C4-2B (cell line): ENCODE measurements at regions not wholly inside any gene's neighbourhood (a gene's known extent, or its start where the extent isn't known, plus 50 kb on each side); places are given as distances from the start of the nearest gene placed in this dataset.

Source experiments
- H3K27ac ChIP-seq: fragments of 450-650 bp; 2 replicates; pipeline ENCODE4 v1.5.1; 2017
- ZFX ChIP-seq: fragments of 450-650 bp; IDR thresholded peaks from 2 replicates; pipeline ENCODE4 v1.6.1; 2017
- TF ChIP-seq, protein P1 (sequence below): fragments of 450-650 bp; conservative IDR thresholded peaks from 2 replicates; pipeline ENCODE4 v1.5.1; 2017; ENCODE audit warnings: mild to moderate bottlenecking

DNA sequence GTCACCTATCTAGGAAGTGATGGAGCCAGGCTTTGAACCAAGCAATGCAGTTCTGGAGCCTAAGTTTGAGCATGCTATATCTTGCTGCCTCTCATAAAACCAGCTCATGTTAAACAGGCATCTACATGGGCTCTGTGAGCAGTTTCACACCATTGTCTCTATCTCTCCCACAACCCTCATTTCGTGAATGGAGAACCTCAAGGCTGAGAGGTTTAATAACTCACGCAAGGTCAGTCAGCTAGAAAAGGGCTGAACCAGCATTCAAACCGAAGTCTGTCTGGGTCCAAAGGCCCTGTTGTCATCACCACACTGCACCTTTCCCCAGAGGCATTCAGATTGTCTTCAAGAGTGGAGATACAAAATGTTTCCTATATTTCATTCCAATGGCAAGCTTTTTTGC lies 369.2 kb downstream of the MID1IP1 start:
- TF ChIP-seq, protein P1, sequence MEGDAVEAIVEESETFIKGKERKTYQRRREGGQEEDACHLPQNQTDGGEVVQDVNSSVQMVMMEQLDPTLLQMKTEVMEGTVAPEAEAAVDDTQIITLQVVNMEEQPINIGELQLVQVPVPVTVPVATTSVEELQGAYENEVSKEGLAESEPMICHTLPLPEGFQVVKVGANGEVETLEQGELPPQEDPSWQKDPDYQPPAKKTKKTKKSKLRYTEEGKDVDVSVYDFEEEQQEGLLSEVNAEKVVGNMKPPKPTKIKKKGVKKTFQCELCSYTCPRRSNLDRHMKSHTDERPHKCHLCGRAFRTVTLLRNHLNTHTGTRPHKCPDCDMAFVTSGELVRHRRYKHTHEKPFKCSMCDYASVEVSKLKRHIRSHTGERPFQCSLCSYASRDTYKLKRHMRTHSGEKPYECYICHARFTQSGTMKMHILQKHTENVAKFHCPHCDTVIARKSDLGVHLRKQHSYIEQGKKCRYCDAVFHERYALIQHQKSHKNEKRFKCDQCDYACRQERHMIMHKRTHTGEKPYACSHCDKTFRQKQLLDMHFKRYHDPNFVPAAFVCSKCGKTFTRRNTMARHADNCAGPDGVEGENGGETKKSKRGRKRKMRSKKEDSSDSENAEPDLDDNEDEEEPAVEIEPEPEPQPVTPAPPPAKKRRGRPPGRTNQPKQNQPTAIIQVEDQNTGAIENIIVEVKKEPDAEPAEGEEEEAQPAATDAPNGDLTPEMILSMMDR = no peak
- TF ChIP-seq ZFX = no peak
- no peak overlapping the region for H3K27ac ChIP-seq

DNA sequence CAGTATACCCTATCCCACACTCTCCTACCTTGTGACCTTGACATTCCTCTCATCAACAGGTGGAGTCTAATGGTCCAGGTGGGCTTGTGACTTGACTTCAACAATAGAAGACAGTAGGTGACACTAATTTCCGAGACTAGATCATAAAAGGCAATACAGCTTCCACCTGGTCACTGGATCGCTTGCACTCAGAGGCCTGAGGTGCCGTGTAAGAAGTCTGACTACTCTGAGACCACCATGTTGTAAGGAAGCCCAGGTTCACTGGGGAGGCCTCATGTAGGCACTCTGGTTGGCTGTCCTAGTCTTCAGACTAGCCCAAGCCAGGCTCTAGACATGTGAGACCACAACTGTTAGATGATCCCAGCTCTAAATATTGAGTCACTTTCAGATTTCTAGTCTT lies 370.4 kb downstream of the MID1IP1 start:
- H3K27ac ChIP-seq = no peak overlapping the region
- TF ChIP-seq, protein P1 = no peak
- TF ChIP-seq ZFX = no peak

DNA sequence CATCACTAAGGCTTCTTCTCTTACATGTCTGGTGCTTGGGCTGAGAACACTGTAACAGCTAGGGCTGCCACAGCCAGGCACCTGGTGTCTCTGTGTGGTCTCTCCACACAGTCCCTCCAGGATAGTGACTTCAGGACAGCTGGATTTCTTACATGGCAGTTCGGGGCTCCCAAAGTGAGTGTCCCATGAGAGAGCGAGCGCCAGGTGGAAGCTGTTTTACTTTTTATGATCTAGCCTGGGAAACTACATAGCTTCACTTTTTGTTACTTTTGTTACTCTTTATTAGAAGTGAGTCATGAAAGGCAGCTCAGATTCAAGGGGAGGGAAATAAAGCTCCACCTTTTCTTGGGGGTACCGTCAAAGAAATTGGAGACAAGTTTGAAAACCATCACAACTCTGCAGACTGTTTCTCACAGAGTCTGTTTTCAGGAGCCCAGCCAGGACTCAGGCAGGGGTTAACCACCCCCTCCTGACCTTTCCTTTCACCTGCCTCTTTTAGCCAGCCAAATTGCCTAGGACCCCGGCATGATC lies 373.0 kb downstream of the MID1IP1 start:
- H3K27ac ChIP-seq = no peak overlapping the region
- no peak for TF ChIP-seq ZFX
- TF ChIP-seq, protein P1 = no peak

DNA sequence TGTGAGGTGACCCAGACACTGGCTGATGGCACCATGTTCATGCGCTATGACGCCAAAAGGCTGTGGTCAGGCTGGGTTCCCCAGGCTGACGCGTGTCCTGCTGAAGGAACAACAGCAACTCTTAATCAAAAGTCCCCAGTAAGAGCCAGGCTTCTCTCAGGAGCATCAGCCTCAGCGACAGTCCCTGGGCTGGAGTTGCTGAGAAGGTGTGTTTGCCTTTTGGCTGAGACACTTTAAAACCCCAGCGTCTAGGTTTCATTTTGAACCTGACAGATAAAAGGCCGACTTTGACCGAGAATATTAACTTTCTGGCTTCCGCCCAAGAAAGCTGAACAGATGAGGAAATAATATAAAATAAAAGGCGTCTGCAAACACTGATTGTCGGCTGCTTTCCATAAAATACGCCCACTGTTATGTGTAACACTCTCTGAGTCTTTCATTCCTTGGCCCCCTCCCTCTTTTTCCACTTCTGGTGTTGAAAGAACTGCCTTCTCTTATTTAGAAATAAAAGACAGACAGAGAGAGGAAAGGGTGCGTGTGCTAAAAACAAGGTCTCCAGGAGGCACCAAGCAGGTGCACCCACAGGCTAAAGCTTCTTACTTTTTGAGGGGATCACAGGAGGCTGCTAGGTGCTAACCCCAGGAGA lies 373.6 kb downstream of the MID1IP1 start:
- TF ChIP-seq, protein P1 = no peak
- no peak for TF ChIP-seq ZFX
- no peak overlapping the region for H3K27ac ChIP-seq

DNA sequence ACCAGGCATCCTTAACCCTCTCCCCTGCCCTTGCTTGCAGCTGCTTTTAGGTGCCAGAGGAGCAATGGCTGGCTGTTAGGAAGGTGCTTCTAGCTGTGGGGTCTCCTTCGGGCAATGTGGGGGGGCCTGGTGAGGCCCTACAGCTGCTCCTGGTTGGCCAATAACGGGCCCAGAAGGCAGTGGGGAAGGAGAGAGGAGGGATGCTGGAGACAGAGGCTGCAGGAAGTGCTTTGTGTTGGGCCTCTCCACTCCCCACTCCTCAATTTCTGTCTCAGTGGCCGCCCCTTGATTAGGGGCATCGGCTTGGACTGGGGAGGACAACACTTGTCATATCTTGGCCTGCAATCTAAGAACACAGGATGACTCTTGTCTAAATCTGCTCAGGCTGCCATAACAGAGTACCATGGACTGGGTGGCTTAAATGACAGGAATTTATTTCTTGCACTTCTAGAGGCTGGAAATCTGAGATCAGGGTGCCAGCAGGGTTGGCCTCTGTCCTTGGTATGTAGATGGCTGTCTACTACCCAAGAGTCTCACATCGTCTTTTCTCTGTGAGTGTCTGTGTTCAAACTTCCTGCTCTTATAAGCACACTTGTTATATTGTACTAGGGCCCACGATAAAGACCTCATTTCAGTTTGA lies 374.3 kb downstream of the MID1IP1 start:
- H3K27ac ChIP-seq = no peak overlapping the region
- no peak for TF ChIP-seq ZFX
- TF ChIP-seq, protein P1 = no peak

DNA sequence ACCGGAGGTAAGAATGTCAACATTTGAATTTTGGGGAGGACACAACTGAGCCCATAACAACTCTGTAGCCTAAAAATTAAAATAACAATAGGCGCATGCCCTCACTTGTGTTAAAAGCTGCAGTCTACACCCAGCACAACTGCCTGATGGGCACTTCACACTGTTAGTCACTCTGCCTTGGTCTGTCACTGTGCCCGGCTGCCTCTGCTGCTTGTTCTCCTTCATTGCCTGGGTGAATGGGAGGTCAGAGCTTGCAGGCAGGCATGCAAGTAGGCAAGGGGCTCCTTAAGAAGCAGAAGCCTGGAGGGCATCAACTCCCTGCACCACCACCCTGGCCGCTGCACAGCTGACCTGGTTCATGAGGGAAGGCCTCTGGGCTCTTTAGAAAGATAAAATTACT lies 374.8 kb downstream of the MID1IP1 start:
- no peak overlapping the region for H3K27ac ChIP-seq
- TF ChIP-seq, protein P1 = no peak
- no peak for TF ChIP-seq ZFX

DNA sequence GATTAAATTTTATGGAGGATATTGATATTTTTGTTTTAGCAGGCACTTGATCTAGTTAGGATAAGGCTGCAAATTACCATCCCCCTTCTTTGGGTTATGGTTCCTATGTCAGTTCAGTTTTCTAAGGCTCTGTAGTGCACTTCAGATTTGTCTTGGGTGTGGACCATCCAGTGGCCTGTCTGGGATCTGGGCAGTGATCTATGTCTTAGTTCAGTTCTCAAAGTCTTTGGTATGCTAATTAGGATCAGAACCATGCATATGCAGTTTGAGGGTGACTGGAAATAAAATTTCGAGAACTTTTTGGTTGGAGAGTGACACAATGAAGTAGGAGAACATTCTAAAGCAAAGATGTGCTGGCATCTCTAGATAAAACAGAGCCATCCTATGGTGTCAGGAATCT lies 388.2 kb downstream of the MID1IP1 start:
- no peak overlapping the region for H3K27ac ChIP-seq
- TF ChIP-seq ZFX = no peak
- TF ChIP-seq, protein P1 = no peak
